Sigmoid colon (tissue), 6 donors: ENCODE measurements at regions not wholly inside any gene's neighbourhood (a gene's known extent, or its start where the extent isn't known, plus 50 kb on each side); places are given as distances from the start of the nearest gene placed in this dataset.

Experiments used
- DNase-seq: peaks from one replicate; pipeline ENCODE4 v3.0.0-alpha.2; 2019
- H3K27ac ChIP-seq, 4 donors: fragments of 200-600 bp; sonication (generic); one replicate each; pipeline ENCODE4 v1.5.1; 2016 to 2019; ENCODE audit warnings: mild to moderate bottlenecking in 1 of 4
- H3K27me3 ChIP-seq, 3 donors: fragments of 200-600 bp; sonication (generic); one replicate each; pipeline ENCODE4 v1.5.1; 2019; ENCODE audit warnings: mild to moderate bottlenecking in 1 of 3
- H3K36me3 ChIP-seq, 4 donors: fragments of 200-600 bp; sonication (generic); one replicate each; pipeline ENCODE4 v1.5.1; 2016 to 2019
- H3K4me1 ChIP-seq, 4 donors: fragments of 200-600 bp; sonication (generic); one replicate each; pipeline ENCODE4 v1.5.1; 2017 to 2019
- H3K4me3 ChIP-seq, 4 donors: fragments of 200-600 bp; sonication (generic); one replicate each; pipeline ENCODE4 v1.5.1; 2017 to 2019; ENCODE audit warnings: mild to moderate bottlenecking in 2 of 4, moderate library complexity in 1 of 4
- H3K9me3 ChIP-seq, 4 donors: fragments of 200-600 bp in 3 of 4; sonication (generic) in 3 of 4; one replicate each; pipeline versions ENCODE4 v1.5.1 to v1.6.1; 2013 to 2019
- EP300 ChIP-seq, 4 donors: sonication (generic); formaldehyde crosslinking; IDR thresholded peaks; one replicate each; pipeline ENCODE4 v1.6.1; 2017; ENCODE audit warnings: antibody characterized with exemption in 4 of 4
- POLR2A ChIP-seq, 2 donors: fragments of 450-650 bp; IDR thresholded peaks; one replicate each; pipeline ENCODE4 v1.6.1; 2016; ENCODE audit warnings: antibody characterized with exemption in 2 of 2, mild to moderate bottlenecking in 2 of 2, moderate library complexity in 2 of 2
- POLR2AphosphoS5 ChIP-seq, 4 donors: sonication (generic); formaldehyde crosslinking; IDR thresholded peaks; one replicate each; pipeline ENCODE4 v1.6.1; 2017; ENCODE audit warnings: antibody characterized with exemption in 4 of 4
- WGBS, 2 donors: extraction: QIAGEN DNeasy Blood & Tissue Kit; methylation state at CpG; one replicate each; pipeline ENCODE4 v1.1.7; 2013; 5-methylcytosine and 5-hydroxymethylcytosine counted together
- intact Hi-C: fragments of 100-400 bp; cut with DNase I; formaldehyde crosslinking; loops from one replicate; pipeline ENCODE4 v1.15.1; 2023
- TF ChIP-seq, protein P1 (sequence below), 4 experiments: fragments of 450-650 bp in 3 of 4; fragments of 200-600 bp in 1 of 4; IDR thresholded peaks; one replicate each; pipeline ENCODE4 v1.5.1; 2016 to 2019; ENCODE audit warnings: antibody characterized with exemption in 4 of 4, mild to moderate bottlenecking in 3 of 4, moderate library complexity in 2 of 4
- donor health status: healthy with polysubstance abuse.
- donor health status: healthy.

GRCh38 chr10:21280971-21281572, 244.4 kb downstream of the SKIDA1 start:
- TF ChIP-seq POLR2AphosphoS5 (IDR thresholded peaks at IDR 0.05): no peak
- intact Hi-C loops: no loop called here
- WGBS, 2 donors: 93% methylated on average over 2 of the region's 2 CpGs

DNA sequence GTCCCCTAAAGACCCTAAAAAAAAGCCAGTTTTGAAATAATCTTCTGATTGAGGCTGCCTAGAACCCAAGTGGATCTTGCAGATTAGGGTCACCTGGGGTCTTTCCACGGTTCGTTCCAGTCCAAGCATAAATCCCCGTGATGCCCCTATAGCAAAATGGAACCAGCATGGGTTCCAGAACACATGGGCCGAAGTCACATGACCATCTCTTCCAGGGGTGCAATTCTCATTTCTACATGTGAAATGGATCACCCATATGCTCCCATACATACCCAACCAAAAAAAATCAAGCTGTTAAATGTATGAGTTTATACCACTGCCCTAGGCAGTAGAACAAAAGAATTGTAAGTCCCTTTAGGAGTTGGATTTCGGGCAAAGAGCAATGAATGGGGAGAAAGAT, 245.4 kb downstream of the SKIDA1 start:
- H3K27me3 ChIP-seq: no peaks in the 10 kb centered on the region
- no peaks in the 10 kb centered on the region for H3K9me3 ChIP-seq
- no peaks in the 10 kb centered on the region for H3K4me1 ChIP-seq
- DNase-seq: no peak
- no peak for TF ChIP-seq POLR2A (IDR thresholded peaks at IDR 0.05)
- no peak overlapping the region for H3K27ac ChIP-seq
- 93 to 95% methylated on average over 5 of the region's 5 CpGs for WGBS, 2 donors
- no peak overlapping the region for H3K4me3 ChIP-seq
- no peaks in the 10 kb centered on the region for H3K36me3 ChIP-seq
- intact Hi-C loops: no loop called here

More at GRCh38 chr10:21280971-21281572, 244.4 kb downstream of the SKIDA1 start:
- no peaks in the 10 kb centered on the region for H3K27me3 ChIP-seq
- no peaks in the 10 kb centered on the region for H3K4me1 ChIP-seq
- no peaks in the 10 kb centered on the region for H3K9me3 ChIP-seq
- no peaks in the 10 kb centered on the region for H3K36me3 ChIP-seq
- DNase-seq: peak; percentile 26
- H3K4me3 ChIP-seq: no peak overlapping the region
- H3K27ac ChIP-seq: no peak overlapping the region

DNA sequence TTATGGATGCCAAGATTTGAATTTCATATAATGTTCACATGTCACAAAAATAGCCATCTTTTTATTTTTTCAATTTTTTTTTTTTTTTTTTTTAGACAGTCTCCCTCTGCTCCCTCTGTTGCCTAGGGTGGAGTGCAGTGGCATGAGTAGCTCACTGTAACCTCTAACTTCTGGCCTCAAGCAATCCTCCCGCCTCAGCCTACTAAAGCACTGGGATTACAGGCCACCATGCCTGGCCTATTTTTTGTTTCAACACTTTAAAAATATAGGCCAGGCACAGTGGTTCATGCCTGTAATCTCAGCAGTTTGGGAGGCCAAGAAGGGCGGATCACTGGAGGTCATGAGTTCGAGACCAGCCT, 246.3 kb downstream of the SKIDA1 start:
- H3K4me1 ChIP-seq: no peaks in the 10 kb centered on the region
- no peaks in the 10 kb centered on the region for H3K9me3 ChIP-seq
- intact Hi-C loops: loop anchor here (10.0 kb wide), 2 partner anchors 216 to 456 kb away; no protein-coding TSS in a partner anchor
- TF ChIP-seq POLR2AphosphoS5 (IDR thresholded peaks at IDR 0.05): no peak
- no peak for TF ChIP-seq EP300 (IDR thresholded peaks at IDR 0.05)
- no peak for TF ChIP-seq POLR2A (IDR thresholded peaks at IDR 0.05)
- TF ChIP-seq, protein P1, sequence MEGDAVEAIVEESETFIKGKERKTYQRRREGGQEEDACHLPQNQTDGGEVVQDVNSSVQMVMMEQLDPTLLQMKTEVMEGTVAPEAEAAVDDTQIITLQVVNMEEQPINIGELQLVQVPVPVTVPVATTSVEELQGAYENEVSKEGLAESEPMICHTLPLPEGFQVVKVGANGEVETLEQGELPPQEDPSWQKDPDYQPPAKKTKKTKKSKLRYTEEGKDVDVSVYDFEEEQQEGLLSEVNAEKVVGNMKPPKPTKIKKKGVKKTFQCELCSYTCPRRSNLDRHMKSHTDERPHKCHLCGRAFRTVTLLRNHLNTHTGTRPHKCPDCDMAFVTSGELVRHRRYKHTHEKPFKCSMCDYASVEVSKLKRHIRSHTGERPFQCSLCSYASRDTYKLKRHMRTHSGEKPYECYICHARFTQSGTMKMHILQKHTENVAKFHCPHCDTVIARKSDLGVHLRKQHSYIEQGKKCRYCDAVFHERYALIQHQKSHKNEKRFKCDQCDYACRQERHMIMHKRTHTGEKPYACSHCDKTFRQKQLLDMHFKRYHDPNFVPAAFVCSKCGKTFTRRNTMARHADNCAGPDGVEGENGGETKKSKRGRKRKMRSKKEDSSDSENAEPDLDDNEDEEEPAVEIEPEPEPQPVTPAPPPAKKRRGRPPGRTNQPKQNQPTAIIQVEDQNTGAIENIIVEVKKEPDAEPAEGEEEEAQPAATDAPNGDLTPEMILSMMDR (IDR thresholded peaks at IDR 0.05): no peak
- H3K4me3 ChIP-seq: no peak overlapping the region
- H3K27me3 ChIP-seq: no peaks in the 10 kb centered on the region
- no peak overlapping the region for H3K27ac ChIP-seq
- no peaks in the 10 kb centered on the region for H3K36me3 ChIP-seq
- peak; percentile 13 for DNase-seq
- 92 to 96% methylated on average over 3 of the region's 3 CpGs for WGBS, 2 donors

GRCh38 chr10:21278491-21279216, 246.8 kb downstream of the SKIDA1 start:
- Histone ChIP-seq H3K27ac (no peak overlapping the region), H3K27me3 (no peaks in the 10 kb centered on the region), H3K4me1 (no peaks in the 10 kb centered on the region), H3K36me3 (no peaks in the 10 kb centered on the region), H3K9me3 (no peaks in the 10 kb centered on the region), H3K4me3 (no peak overlapping the region)
- DNase-seq: peak; percentile 88
- intact Hi-C loops: loop anchor here (10.0 kb wide), 2 partner anchors 216 to 456 kb away; no protein-coding TSS in a partner anchor
- 38 to 44% methylated on average over 8 of the region's 8 CpGs for WGBS, 2 donors
- TF ChIP-seq, protein P1 (IDR thresholded peaks at IDR 0.05): peak in 3 of 4 experiments; percentile 41 to 59 (median 49)
- TF ChIP-seq POLR2AphosphoS5 (IDR thresholded peaks at IDR 0.05): no peak

- Histone ChIP-seq H3K9me3 (no peaks in the 10 kb centered on the region), H3K4me3 (no peak overlapping the region), H3K27ac (no peak overlapping the region), H3K36me3 (no peaks in the 10 kb centered on the region), H3K27me3 (no peaks in the 10 kb centered on the region), H3K4me1 (no peaks in the 10 kb centered on the region)
- intact Hi-C loops: loop anchor here (10.0 kb wide), 2 partner anchors 221 to 461 kb away; no protein-coding TSS in a partner anchor
- no peak for TF ChIP-seq POLR2A (IDR thresholded peaks at IDR 0.05)
- TF ChIP-seq POLR2AphosphoS5 (IDR thresholded peaks at IDR 0.05): no peak
- TF ChIP-seq, protein P1 (IDR thresholded peaks at IDR 0.05): no peak
- TF ChIP-seq EP300 (IDR thresholded peaks at IDR 0.05): no peak
- WGBS, 2 donors: 85 to 95% methylated on average over 3 of the region's 3 CpGs
- DNase-seq: no peak
These were observed 252.0 kb downstream of the SKIDA1 start for GRCh38 chr10:21273400-21273968.
